GM06990 (cell line): ENCODE measurements at regions not wholly inside any gene's neighbourhood (a gene's known extent, or its start where the extent isn't known, plus 50 kb on each side); places are given as distances from the start of the nearest gene placed in this dataset.

Source experiments
- DNase-seq: peaks from one replicate; pipeline ENCODE4 v3.0.0-alpha.2; 2011; ENCODE audit not compliant: insufficient read length; ENCODE audit errors: extremely low read depth
- H3K27me3 ChIP-seq: replicated peaks from 2 replicates; pipeline ENCODE4 v1.6.0; 2011; ENCODE audit warnings: low read length; ENCODE audit not compliant: control insufficient read depth, insufficient read depth
- H3K36me3 ChIP-seq: 2 replicates; pipeline ENCODE4 v1.5.1; 2011; ENCODE audit warnings: low read length; ENCODE audit not compliant: control insufficient read depth, insufficient read depth
- H3K4me3 ChIP-seq: replicated peaks from 2 replicates; pipeline ENCODE4 v1.5.1; 2011; ENCODE audit warnings: low read depth, mild to moderate bottlenecking, control low read depth, low read length
- CTCF ChIP-seq: IDR thresholded peaks from 2 replicates; pipeline ENCODE4 v1.5.1; 2011; ENCODE audit warnings: low read length, control low read depth, mild to moderate bottlenecking, inconsistent platforms; ENCODE audit not compliant: insufficient read depth, poor library complexity, severe bottlenecking

GRCh38 chr1:192418552-192419285, 101.9 kb downstream of the RGS21 start:
- no peaks in the 10 kb centered on the region for H3K36me3 ChIP-seq
- TF ChIP-seq CTCF = no peak
- DNase-seq = no peak

GRCh38 chr1:192430644-192431043, 113.9 kb downstream of the RGS21 start:
- no peaks in the 10 kb centered on the region for H3K36me3 ChIP-seq
- DNase-seq = no peak

More at GRCh38 chr1:192418552-192419285, 101.9 kb downstream of the RGS21 start:
- Histone ChIP-seq H3K27me3 (no peaks in the 10 kb centered on the region), H3K4me3 (no peak overlapping the region)

GRCh38 chr1:192435704-192436103, 118.9 kb downstream of the RGS21 start:
- Histone ChIP-seq H3K4me3 (no peak overlapping the region), H3K27me3 (no peaks in the 10 kb centered on the region), H3K36me3 (no peaks in the 10 kb centered on the region)
- DNase-seq = no peak
- TF ChIP-seq CTCF = no peak

More at GRCh38 chr1:192430644-192431043, 113.9 kb downstream of the RGS21 start:
- Histone ChIP-seq H3K4me3 (no peak overlapping the region), H3K27me3 (no peaks in the 10 kb centered on the region)
- TF ChIP-seq CTCF = no peak

- no peak for TF ChIP-seq CTCF
- no peak overlapping the region for H3K4me3 ChIP-seq
- H3K27me3 ChIP-seq = no peaks in the 10 kb centered on the region
- DNase-seq = no peak
- no peaks in the 10 kb centered on the region for H3K36me3 ChIP-seq
Observed at GRCh38 chr1:192436441-192437078, 119.8 kb downstream of the RGS21 start.

- no peak overlapping the region for H3K4me3 ChIP-seq
- no peaks in the 10 kb centered on the region; the same call in 1 of the 2 replicates for H3K27me3 ChIP-seq
- H3K36me3 ChIP-seq = no peaks in the 10 kb centered on the region
- no peak for TF ChIP-seq CTCF
- no peak for DNase-seq
Observed at GRCh38 chr1:192438737-192439136, 121.9 kb downstream of the RGS21 start.
